Testis (tissue), 2 donors: ENCODE measurements at regions not wholly inside any gene's neighbourhood (a gene's known extent, or its start where the extent isn't known, plus 50 kb on each side); places are given as distances from the start of the nearest gene placed in this dataset.

ENCODE experiments used
- DNase-seq: peaks from one replicate; pipeline ENCODE4 v3.0.0-alpha.2; 2019
- H3K27ac ChIP-seq, 2 donors: fragments of 200-600 bp; sonication (generic); one replicate each; pipeline ENCODE4 v1.5.1; 2019
- H3K27me3 ChIP-seq: fragments of 200-600 bp; sonication (generic); one replicate; pipeline ENCODE4 v1.5.1; 2019
- H3K36me3 ChIP-seq: fragments of 200-600 bp; sonication (generic); one replicate; pipeline ENCODE4 v1.5.1; 2017; ENCODE audit warnings: low read depth; ENCODE audit errors: missing control alignments
- H3K4me1 ChIP-seq: fragments of 200-600 bp; sonication (generic); one replicate; pipeline ENCODE4 v1.5.1; 2019
- H3K4me3 ChIP-seq, 2 donors: fragments of 200-600 bp; sonication (generic); one replicate each; pipeline ENCODE4 v1.5.1; 2017 to 2019
- H3K9me3 ChIP-seq: fragments of 200-600 bp; sonication (generic); one replicate; pipeline ENCODE4 v1.5.1; 2017
- POLR2A ChIP-seq: fragments of 450-650 bp; IDR thresholded peaks from one replicate; pipeline ENCODE4 v1.6.1; 2017; ENCODE audit warnings: antibody characterized with exemption, mild to moderate bottlenecking, moderate library complexity
- WGBS, 2 donors: methylation state at CpG; one replicate each; pipeline ENCODE4 v1.1.5; 2018; 5-methylcytosine and 5-hydroxymethylcytosine counted together
- intact Hi-C: fragments of 100-400 bp; cut with DNase I; formaldehyde crosslinking; loops from one replicate; pipeline ENCODE4 v1.15.1; 2023; ENCODE audit warnings: low total_unique reads
- TF ChIP-seq, protein P1 (sequence below), 3 experiments: fragments of 450-650 bp in 2 of 3; fragments of 200-600 bp in 1 of 3; sonication (generic) in 1 of 3; IDR thresholded peaks; one replicate each; pipeline ENCODE4 v1.5.1; 2016 to 2019; ENCODE audit warnings: antibody characterized with exemption in 3 of 3, mild to moderate bottlenecking in 2 of 3, moderate library complexity in 1 of 3

DNA sequence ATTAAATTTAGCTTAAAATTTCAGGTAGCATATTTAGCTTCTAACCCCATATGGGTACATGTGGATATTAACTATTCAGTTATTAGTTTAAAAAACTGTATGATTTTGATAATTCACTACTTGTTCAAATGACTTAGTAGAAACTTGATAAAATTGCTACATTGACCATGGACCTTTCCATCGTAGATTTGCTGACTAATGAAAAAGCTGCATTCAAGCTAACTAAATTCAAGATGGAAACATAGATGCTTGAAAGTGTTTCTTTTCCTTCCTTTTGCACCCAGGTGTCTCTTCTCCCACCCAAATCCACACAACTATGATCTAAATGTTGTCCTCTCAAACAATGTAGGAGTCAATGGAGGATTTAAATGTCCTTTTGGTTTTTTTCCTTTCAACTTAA lies 439.2 kb downstream of the TBC1D4 start:
- Histone ChIP-seq H3K27me3 (no peaks in the 10 kb centered on the region), H3K27ac (no peak overlapping the region), H3K4me3 (no peak overlapping the region), H3K9me3 (no peaks in the 10 kb centered on the region), H3K36me3 (no peaks in the 10 kb centered on the region), H3K4me1 (no peaks in the 10 kb centered on the region)
- WGBS, 2 donors = 61 to 65% methylated on average over 1 of the region's 1 CpG
- TF ChIP-seq, protein P1, sequence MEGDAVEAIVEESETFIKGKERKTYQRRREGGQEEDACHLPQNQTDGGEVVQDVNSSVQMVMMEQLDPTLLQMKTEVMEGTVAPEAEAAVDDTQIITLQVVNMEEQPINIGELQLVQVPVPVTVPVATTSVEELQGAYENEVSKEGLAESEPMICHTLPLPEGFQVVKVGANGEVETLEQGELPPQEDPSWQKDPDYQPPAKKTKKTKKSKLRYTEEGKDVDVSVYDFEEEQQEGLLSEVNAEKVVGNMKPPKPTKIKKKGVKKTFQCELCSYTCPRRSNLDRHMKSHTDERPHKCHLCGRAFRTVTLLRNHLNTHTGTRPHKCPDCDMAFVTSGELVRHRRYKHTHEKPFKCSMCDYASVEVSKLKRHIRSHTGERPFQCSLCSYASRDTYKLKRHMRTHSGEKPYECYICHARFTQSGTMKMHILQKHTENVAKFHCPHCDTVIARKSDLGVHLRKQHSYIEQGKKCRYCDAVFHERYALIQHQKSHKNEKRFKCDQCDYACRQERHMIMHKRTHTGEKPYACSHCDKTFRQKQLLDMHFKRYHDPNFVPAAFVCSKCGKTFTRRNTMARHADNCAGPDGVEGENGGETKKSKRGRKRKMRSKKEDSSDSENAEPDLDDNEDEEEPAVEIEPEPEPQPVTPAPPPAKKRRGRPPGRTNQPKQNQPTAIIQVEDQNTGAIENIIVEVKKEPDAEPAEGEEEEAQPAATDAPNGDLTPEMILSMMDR (IDR thresholded peaks at IDR 0.05) = no peak
- no peak for TF ChIP-seq POLR2A
- intact Hi-C loops = no loop called here
- no peak for DNase-seq

- Histone ChIP-seq H3K4me3 (no peak overlapping the region), H3K27ac (no peak overlapping the region), H3K9me3 (no peaks in the 10 kb centered on the region), H3K27me3 (no peaks in the 10 kb centered on the region), H3K4me1 (no peaks in the 10 kb centered on the region), H3K36me3 (no peaks in the 10 kb centered on the region)
- intact Hi-C loops = no loop called here
- 97 to 98% methylated on average over 1 of the region's 1 CpG for WGBS, 2 donors
- no peak for TF ChIP-seq POLR2A
- TF ChIP-seq, protein P1 (IDR thresholded peaks at IDR 0.05) = no peak
- DNase-seq = no peak
Measured at GRCh38 chr13:75038393-75039113, 443.4 kb downstream of the TBC1D4 start.

DNA sequence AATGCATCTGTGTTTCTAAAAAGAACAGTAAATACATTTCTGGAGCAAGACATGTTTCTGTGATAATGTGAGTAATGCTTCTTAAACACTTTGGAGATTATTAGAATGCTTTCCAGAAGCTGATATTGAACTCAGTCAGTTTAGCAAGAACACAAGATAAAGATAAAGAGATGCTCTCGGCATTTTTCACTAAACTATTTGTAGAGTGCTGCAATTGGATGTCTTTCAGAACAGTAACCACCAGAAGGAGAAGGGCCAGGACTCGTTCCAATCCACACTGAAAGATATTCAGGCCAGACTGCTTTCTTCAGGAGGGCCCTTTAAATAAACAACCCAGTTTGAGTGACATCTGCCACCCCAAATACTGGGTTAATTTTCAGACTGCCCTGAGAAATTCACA lies 456.0 kb downstream of the TBC1D4 start:
- intact Hi-C loops = no loop called here
- no peak for DNase-seq

DNA sequence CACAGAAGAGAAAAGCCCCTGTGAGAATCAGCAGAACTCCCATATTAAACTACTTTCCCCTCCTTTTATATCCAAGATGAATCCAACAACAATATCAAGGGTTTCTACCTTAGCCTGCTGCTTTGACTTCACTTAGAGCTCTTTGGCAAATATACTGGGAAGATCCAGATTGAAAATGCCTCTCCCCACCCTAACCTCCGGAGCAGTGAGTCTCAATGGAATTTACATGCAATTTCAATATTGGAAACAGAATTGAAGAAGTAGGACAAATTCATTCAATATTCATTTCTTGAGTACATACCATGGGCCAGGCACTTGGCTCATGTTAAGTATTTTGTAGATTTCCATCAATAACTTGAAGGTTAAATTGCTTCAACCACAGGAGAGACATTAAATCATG lies 457.4 kb downstream of the TBC1D4 start:
- intact Hi-C loops = no loop called here
- Histone ChIP-seq H3K27me3 (no peaks in the 10 kb centered on the region), H3K4me3 (no peak overlapping the region), H3K27ac (no peak overlapping the region), H3K9me3 (no peaks in the 10 kb centered on the region), H3K36me3 (no peaks in the 10 kb centered on the region), H3K4me1 (no peaks in the 10 kb centered on the region)
- TF ChIP-seq, protein P1 (IDR thresholded peaks at IDR 0.05) = no peak
- TF ChIP-seq POLR2A = no peak
- WGBS, 2 donors = 93 to 94% methylated on average over 1 of the region's 1 CpG
- DNase-seq = no peak

More for the DNA sequence above, 456.0 kb downstream of the TBC1D4 start:
- 26 to 28% methylated on average over 2 of the region's 2 CpGs for WGBS, 2 donors
- TF ChIP-seq, protein P1 (IDR thresholded peaks at IDR 0.05) = no peak
- TF ChIP-seq POLR2A = no peak
- Histone ChIP-seq H3K27ac (no peak overlapping the region), H3K9me3 (no peaks in the 10 kb centered on the region), H3K36me3 (no peaks in the 10 kb centered on the region), H3K4me1 (no peaks in the 10 kb centered on the region), H3K27me3 (no peaks in the 10 kb centered on the region), H3K4me3 (no peak overlapping the region)

GRCh38 chr13:75023609-75024008 lies 458.4 kb downstream of the TBC1D4 start:
- no peaks in the 10 kb centered on the region for H3K4me1 ChIP-seq
- no peaks in the 10 kb centered on the region for H3K9me3 ChIP-seq
- no peaks in the 10 kb centered on the region for H3K36me3 ChIP-seq
- DNase-seq = no peak
- intact Hi-C loops = no loop called here
- WGBS, 2 donors = 91 to 100% methylated on average over 1 of the region's 1 CpG
- H3K27me3 ChIP-seq = no peaks in the 10 kb centered on the region
- H3K27ac ChIP-seq = no peak overlapping the region
- TF ChIP-seq, protein P1 (IDR thresholded peaks at IDR 0.05) = no peak
- TF ChIP-seq POLR2A = no peak
- H3K4me3 ChIP-seq = no peak overlapping the region
